ENCODE measurements at regions not wholly inside any gene's neighbourhood (a gene's known extent, or its start where the extent isn't known, plus 50 kb on each side); places are given as distances from the start of the nearest gene placed in this dataset.

GRCh38 chr18:39232937-39233336 lies 1667.3 kb upstream of the CELF4 start:
- no peak for TF ChIP-seq CTCF (conservative IDR thresholded peaks at IDR 0.05; ENCODE audit: low read depth in 2 of 2)
- no peak for TF ChIP-seq STAT1 (IDR thresholded peaks at IDR 0.05; ENCODE audit: unreplicated experiment)
- TF ChIP-seq EZH2 (IDR thresholded peaks at IDR 0.05; ENCODE audit: low read depth, unreplicated experiment), result no peak
- TF ChIP-seq POLR2AphosphoS5 (IDR thresholded peaks at IDR 0.05; ENCODE audit: low read depth), result no peak
- TF ChIP-seq REST (IDR thresholded peaks at IDR 0.05; ENCODE audit: unreplicated experiment), result no peak
- TF ChIP-seq EZH2phosphoT487 (IDR thresholded peaks at IDR 0.05; ENCODE audit: unreplicated experiment), result no peak
- no peak for TF ChIP-seq CREB1 (CRISPR knock-in tag; IDR thresholded peaks at IDR 0.05; ENCODE audit: low read depth)
- TF ChIP-seq NANOG (IDR thresholded peaks at IDR 0.05; ENCODE audit: borderline replicate concordance), result no peak
- no peak for TF ChIP-seq JUNB (IDR thresholded peaks at IDR 0.05; ENCODE audit: unreplicated experiment)
- TF ChIP-seq ETS1 (IDR thresholded peaks at IDR 0.05), result no peak
- TF ChIP-seq ZNF331 (CRISPR knock-in tag; IDR thresholded peaks at IDR 0.05; ENCODE audit: low read depth), result no peak
- TF ChIP-seq ZNF114 (CRISPR knock-in tag; IDR thresholded peaks at IDR 0.05), result no peak
- TF ChIP-seq ZNF462 (CRISPR knock-in tag; IDR thresholded peaks at IDR 0.05), result no peak

All from GM23338 (cell line).